Stimulated activated naive CD4-positive, alpha-beta T cell (primary cell): ENCODE measurements at regions not wholly inside any gene's neighbourhood (a gene's known extent, or its start where the extent isn't known, plus 50 kb on each side); places are given as distances from the start of the nearest gene placed in this dataset.

Source experiments
- DNase-seq, 6 experiments: peaks; one replicate each; lab custom pipeline; 2025; lab: John Stamatoyannopoulos, UW

DNA sequence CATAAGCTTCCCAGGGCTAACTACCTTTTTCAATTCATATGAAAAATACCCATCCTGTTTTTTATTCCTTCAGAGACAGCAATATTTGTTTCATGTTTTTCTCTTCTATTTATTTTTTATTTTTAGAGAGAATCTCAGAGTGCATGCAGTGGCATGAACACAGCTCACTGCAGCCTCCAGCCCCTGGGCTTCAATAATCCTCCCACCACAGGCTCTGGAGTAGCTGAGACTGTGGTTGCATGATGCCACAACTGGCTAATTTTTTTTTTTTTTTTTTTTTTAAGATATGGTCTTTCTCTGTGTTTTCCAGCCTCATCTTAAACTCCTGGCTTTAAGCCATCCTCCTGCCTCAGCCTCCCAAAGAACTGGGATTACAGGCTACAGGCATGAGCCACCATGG, 296.7 kb upstream of the AKR1E2 start:
- no peak for DNase-seq

- no peak for DNase-seq
These were observed 298.6 kb upstream of the AKR1E2 start for GRCh38 chr10:4527281-4527970.

GRCh38 chr10:4526311-4526731, 299.7 kb upstream of the AKR1E2 start:
- DNase-seq, result no peak

GRCh38 chr10:4525103-4525502, 300.9 kb upstream of the AKR1E2 start:
- no peak for DNase-seq

DNA sequence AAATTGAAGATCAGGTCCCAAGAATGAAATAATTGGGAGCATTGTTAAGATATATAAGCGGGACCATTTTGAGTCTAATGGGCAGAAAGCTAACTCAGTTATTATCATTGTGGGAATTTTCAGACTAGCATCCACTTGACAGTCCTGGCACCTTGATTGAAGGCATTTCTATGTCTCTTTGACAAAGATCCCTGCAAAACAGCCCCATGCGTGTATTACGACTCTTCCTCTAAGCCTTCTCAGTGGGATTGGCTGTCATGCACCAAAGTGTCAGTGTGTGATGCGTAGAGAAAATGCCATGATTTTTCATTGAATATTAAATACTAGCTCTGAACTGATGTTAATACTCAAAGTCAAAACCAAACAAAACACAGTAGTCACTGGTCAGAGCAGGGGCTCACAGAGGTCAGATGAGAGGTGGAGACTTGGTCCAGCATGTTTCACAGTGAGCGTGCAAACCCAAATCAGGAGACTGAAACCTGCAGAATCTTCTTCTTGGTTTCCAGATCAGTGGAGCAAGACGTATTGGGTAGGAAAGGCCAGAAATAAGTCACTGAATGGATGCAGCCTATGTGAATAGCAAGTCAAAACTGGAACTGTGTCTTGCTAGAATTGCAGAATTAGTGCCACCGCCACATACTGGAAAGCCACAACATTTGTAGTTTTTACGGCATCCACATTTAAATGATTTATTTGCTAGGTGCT, 303.6 kb upstream of the AKR1E2 start:
- DNase-seq, result no peak

GRCh38 chr10:4519658-4520402, 306.2 kb upstream of the AKR1E2 start:
- DNase-seq, result no peak

DNA sequence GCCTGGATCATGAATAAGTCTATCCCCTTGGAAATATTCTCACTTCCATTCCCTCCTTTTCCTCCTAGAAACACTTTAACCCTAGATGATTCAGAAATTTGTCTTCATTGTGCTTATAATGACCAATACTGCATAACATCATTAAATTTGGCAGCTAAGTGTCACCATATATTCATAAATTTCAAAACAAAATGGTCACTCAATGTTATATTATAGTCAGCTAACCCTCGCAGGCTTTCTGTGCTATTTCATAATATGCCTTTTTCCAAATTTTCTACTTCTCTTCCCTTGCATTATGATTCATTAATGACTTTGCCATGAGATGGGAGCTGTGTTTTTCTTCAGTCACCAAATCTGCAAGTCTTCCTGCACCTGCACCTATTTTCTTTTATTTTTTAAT, 308.3 kb upstream of the AKR1E2 start:
- DNase-seq, result no peak

- DNase-seq, result no peak
These were observed 310.3 kb upstream of the AKR1E2 start for GRCh38 chr10:4515721-4516120.

DNA sequence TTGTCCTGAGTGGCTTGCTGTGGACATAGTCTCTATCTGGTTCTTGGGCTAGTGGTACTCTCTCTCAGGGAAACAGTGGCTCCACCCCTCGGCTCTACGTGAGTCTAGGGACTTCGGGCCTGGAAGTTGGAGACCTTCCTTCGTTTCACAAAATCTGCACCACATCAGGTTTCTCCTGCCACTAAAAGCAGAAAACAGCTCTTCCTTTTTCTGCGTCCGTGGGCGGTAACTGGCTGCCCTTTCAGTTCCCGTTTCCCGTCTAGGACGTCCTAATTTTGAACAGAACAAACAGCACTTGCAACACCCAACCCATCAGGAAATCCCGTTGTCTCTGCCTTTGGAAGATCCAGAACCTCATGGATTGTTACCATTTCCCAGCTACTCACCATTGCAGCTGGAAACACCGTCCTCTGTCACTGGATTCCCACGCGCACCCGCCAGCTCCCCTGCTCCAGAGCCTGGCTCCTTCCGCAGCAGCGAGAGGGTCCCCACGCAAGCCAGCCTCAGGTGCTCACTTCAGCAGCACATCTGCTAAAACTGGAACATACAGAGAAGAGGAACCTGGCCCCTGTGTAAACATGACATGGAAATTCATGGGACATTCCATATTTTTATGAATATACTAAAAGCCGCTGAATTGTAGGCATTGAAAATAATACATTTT, 311.4 kb upstream of the AKR1E2 start:
- DNase-seq, result no peak

GRCh38 chr10:4512671-4513240, 313.3 kb upstream of the AKR1E2 start:
- DNase-seq, result no peak

- no peak for DNase-seq
These were observed 313.8 kb upstream of the AKR1E2 start for GRCh38 chr10:4512196-4512595.

DNA sequence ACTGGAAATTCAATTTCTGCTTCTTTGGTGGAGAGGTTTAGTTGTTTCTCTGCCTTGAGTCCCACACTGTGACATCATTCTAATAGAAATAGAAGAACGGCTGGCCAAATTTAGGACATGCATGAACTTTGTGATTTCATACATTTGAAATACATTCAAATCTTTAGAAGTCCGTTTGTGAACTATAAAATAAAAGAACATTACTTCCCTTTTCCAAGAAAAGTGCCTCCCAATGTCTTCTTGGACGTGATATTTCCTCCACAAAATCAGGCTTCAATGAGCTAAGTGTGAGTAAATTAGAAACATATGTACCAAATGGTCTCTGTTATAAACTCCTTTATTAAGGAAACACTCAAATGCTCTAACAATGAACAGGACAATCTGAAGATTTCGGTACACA, 314.5 kb upstream of the AKR1E2 start:
- DNase-seq, result no peak

DNA sequence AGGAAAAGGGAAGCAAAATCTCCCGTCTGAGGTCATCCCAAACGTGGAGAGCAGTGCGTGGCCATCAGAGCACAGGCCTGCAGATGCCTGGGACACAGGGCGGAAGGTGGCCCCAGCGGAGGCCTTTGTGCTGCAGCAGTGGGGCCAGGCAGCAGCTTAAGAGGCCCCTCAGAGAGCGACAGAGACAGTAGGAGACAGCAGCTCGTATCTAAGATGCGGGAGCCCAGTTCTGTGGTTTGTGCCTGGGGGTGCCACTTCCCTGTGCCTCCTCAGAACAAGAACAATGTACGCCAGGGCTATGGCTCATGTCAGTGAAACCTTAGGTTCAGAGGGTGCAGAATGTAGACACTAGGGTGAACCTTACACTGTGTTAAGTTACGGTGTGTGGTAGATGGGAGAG, 316.6 kb upstream of the AKR1E2 start:
- no peak for DNase-seq

DNA sequence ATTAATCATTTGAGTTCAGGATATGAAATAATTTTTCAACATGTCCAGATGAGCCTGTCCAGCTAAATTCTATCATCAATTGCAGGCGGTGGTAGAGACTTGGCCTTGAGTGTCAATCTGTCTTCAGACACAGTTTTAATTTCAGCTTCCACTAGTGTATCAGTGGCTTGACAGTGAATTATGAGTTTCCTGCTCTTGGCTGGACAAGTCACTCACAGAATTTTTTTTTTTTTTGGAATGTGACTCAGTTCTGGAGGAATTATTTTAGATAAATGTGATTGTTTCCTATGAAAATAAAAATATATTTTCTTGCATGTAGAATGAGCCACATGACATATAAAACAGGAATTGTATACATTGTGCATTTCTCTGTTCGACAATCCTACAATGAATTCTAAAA, 319.9 kb upstream of the AKR1E2 start:
- DNase-seq, result no peak

DNA sequence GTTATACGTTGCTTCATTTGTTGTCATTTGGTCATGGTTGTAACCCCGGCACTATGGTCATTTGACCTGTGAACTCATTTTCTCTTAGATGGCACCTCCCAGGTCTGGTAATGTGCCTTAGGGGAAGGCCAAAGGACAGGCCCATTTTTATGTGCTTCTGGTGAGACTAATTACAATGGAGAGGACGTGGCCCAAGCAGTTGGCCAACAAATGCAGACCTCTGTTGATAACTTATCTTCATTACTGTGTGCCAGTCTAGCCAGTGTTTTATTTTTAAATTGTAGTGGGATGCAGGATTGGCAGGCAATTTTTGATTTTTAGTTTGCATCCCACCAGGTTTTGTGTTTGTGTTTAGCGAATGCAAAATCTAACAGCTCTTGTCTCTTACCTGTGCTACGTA, 321.5 kb upstream of the AKR1E2 start:
- DNase-seq, result no peak

GRCh38 chr10:4503076-4503475, 322.9 kb upstream of the AKR1E2 start:
- DNase-seq, result no peak

- DNase-seq, result no peak
These were observed 324.7 kb upstream of the AKR1E2 start for GRCh38 chr10:4501306-4501705.

GRCh38 chr10:4498711-4499251, 327.2 kb upstream of the AKR1E2 start:
- DNase-seq, result no peak

- no peak for DNase-seq
These were observed 331.5 kb upstream of the AKR1E2 start for GRCh38 chr10:4494551-4494950.

GRCh38 chr10:4492202-4492601, 333.8 kb upstream of the AKR1E2 start:
- no peak for DNase-seq

DNA sequence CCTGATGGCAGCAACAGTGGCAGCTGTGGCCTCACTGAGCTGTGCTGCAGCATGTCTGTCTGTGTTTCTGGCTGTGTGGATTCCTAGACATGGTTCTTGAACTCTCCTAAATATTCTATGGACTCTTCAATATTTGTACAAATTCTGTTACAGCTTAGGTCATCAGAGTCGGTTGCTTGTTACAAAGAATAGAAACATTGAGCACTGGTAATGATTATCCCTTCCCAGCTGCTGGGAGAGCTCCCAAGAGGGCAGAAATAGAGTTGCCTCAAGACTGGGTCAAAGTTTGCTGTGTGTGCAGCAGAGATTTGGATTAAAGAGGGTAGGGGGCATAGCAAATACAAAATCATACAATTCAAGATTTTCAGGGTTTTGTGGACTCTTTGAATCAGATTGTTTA, 337.1 kb upstream of the AKR1E2 start:
- no peak for DNase-seq

DNA sequence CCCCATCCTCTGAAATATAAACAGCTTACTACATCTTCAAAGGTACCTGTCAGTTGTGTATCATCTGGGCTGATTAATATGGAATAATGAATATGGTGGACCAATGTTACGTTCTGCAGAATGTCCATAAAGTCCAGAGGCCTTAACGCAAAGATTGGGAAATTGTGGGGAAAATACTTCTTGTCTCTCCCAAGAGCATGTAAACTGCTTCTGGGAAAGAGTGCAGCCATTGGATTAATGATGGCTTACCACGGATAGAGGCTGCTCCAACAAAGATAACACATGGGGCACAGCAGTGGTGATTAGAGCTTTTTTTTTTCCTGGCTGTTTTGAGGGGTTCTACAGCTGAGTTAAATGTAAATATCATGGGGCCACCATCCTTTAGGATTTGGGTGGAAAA, 340.4 kb upstream of the AKR1E2 start:
- no peak for DNase-seq
